Left hindlimb (tissue), 1 donor: ENCODE measurements at regions not wholly inside any gene's neighbourhood (a gene's known extent, or its start where the extent isn't known, plus 50 kb on each side); places are given as distances from the start of the nearest gene placed in this dataset.
"Not testable (repeated sequence)": the region's sequence is repeated elsewhere in the genome, so short reads cannot be mapped to it uniquely, and the experiment has no call there.

Source experiments
- DNase-seq: peaks from one replicate; pipeline ENCODE4 v3.0.0-alpha.2; 2018

- no peak for DNase-seq
These were observed 124.5 kb upstream of the ZCCHC13 start for GRCh38 chrX:74179499-74179898.

GRCh38 chrX:74179071-74179470 is 124.9 kb upstream of the ZCCHC13 start:
- DNase-seq = no peak

GRCh38 chrX:74178536-74178935 is 125.4 kb upstream of the ZCCHC13 start:
- DNase-seq = no peak

GRCh38 chrX:74171465-74171864 is 132.5 kb upstream of the ZCCHC13 start:
- no peak for DNase-seq

- no peak for DNase-seq
These were observed 141.8 kb upstream of the ZCCHC13 start for GRCh38 chrX:74162199-74162598.

GRCh38 chrX:74160816-74161215 is 143.2 kb upstream of the ZCCHC13 start:
- DNase-seq = no peak

GRCh38 chrX:74160358-74160757 is 143.6 kb upstream of the ZCCHC13 start:
- DNase-seq = no peak

- no peak for DNase-seq
These were observed 156.5 kb upstream of the ZCCHC13 start for GRCh38 chrX:74147439-74147838.

GRCh38 chrX:74138943-74139342 is 165.0 kb upstream of the ZCCHC13 start:
- no peak for DNase-seq

GRCh38 chrX:74133156-74133796 is 170.7 kb upstream of the ZCCHC13 start:
- DNase-seq = no peak

- no peak for DNase-seq
These were observed 171.7 kb upstream of the ZCCHC13 start for GRCh38 chrX:74132280-74132679.

GRCh38 chrX:74119016-74119910 is 184.7 kb upstream of the ZCCHC13 start:
- DNase-seq = no peak

- DNase-seq = no peak
These were observed 185.7 kb upstream of the ZCCHC13 start for GRCh38 chrX:74117962-74118902.

GRCh38 chrX:74111245-74111644 is 192.7 kb upstream of the ZCCHC13 start:
- no peak for DNase-seq

GRCh38 chrX:74107666-74108065 is 196.3 kb upstream of the ZCCHC13 start:
- DNase-seq = no peak

GRCh38 chrX:74104356-74105015 is 199.5 kb upstream of the ZCCHC13 start:
- no peak for DNase-seq

GRCh38 chrX:74098407-74098806 is 205.6 kb upstream of the ZCCHC13 start:
- DNase-seq = not testable (repeated sequence)

GRCh38 chrX:74090049-74090448 is 213.9 kb upstream of the ZCCHC13 start:
- DNase-seq = no peak

GRCh38 chrX:74085642-74086236 is 218.2 kb upstream of the ZCCHC13 start:
- no peak for DNase-seq

- no peak for DNase-seq
These were observed 223.8 kb upstream of the ZCCHC13 start for GRCh38 chrX:74080165-74080564.

- DNase-seq = no peak
These were observed 213.4 kb upstream of the XIST start for GRCh38 chrX:74065831-74066390.
